ENCODE measurements at regions not wholly inside any gene's neighbourhood (a gene's known extent, or its start where the extent isn't known, plus 50 kb on each side); places are given as distances from the start of the nearest gene placed in this dataset.
"Not testable (repeated sequence)": the region's sequence is repeated elsewhere in the genome, so short reads cannot be mapped to it uniquely, and the experiment has no call there.

DNA sequence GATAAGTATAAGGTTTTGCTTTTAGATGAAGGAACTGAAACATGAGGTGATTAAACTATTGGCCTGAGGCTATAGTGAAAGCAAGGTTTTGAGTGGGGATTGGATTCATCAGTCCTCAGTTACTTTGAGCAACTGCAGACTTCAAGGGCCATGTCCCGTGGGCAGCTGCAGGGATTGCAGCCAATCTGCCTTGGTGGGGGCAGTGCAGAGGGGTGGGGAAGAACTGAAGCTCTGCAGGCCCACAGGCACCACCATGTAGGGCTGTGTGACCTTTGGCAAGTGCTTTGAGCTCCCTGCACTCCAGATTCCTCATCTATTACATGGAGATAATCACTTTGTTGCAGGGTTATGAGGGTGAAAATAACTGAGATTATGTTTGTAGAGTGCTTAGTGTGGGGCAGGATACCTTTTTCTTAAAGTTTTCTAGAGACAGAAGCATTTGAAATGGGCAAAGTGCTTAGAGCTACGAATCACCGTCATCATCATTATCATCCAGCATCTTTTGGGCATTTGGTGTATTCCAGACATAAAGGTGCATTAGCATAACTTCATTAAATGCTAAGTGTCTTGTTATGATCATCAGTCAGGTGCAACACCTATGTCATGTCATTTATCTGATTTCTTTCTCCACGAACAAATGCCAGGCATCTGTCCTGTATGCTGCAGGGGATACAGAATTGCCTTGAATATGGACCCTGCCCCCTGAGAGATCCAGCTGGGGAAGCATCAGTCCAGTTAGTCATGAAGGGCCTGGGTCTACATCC is 72.1 kb upstream of the TENM4 start:
- Histone ChIP-seq H3K27ac (ENCODE audit: low read length) (no peak overlapping the region), H3K9me3 (ENCODE audit: control insufficient read depth in 1 of 2, low read length in 2 of 2) (peaks cover 0 to 8% of the 10 kb centered on the region in 2 donors), H3K27me3 (ENCODE audit: low read depth, low read length) (no peaks in the 10 kb centered on the region), H3K4me3 (ENCODE audit: low read depth in 1 of 2, low read length in 2 of 2) (no peak overlapping the region), H3K4me1 (ENCODE audit: control insufficient read depth in 1 of 2, insufficient read depth in 2 of 2, low read length in 2 of 2) (no peaks in the 10 kb centered on the region), H3K36me3 (ENCODE audit: control insufficient read depth in 1 of 2, insufficient read depth in 2 of 2, low read length in 2 of 2) (no peaks in the 10 kb centered on the region)

DNA sequence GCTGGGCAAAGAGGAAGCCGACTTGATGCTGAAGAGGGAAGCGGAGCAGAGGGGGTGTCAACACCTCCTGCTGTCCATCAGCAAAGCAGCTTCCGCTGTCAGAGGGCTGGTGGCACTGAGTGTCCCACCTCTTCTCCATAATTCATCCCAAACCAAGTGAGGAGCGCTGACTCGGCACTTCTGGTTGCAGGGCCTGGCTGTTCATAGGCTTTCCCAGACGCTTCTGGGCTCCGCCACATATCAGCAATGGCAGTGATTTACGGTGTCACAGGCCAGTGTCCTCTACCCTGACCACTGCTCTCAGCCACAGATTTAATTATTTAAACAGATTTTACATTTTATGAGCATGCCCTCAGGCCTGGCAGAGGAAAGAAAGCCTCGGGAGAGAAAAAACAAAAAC is 70.1 kb upstream of the TENM4 start:
- no peak overlapping the region for H3K4me3 ChIP-seq (ENCODE audit: low read depth in 1 of 2, low read length in 2 of 2)
- no peaks in the 10 kb centered on the region for H3K4me1 ChIP-seq (ENCODE audit: control insufficient read depth in 1 of 2, insufficient read depth in 2 of 2, low read length in 2 of 2)
- H3K9me3 ChIP-seq (ENCODE audit: control insufficient read depth in 1 of 2, low read length in 2 of 2): peaks cover 0 to 8% of the 10 kb centered on the region in 2 donors
- no peaks in the 10 kb centered on the region for H3K36me3 ChIP-seq (ENCODE audit: control insufficient read depth in 1 of 2, insufficient read depth in 2 of 2, low read length in 2 of 2)
- no peaks in the 10 kb centered on the region for H3K27me3 ChIP-seq (ENCODE audit: low read depth, low read length)
- H3K27ac ChIP-seq (ENCODE audit: low read length): no peak overlapping the region

DNA sequence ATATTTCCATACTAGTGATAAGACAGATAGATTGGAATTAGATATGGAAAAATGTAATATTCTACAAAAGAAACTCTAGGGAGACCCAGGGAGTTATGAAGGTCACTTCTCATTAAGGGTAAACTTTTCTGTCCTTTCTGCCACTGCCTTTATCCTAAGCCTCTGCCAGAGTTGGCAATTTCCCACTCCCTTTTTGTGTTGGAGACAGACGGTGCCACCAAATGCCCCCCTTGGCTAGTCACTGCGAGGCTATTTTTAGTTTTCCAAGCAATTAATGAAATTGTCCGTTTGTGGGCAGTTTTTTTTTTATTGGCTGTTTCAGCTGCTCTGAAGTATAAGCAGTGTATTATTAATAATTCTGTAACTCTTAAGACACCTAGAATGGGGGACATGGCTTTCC is 67.6 kb upstream of the TENM4 start:
- H3K9me3 ChIP-seq (ENCODE audit: control insufficient read depth in 1 of 2, low read length in 2 of 2): no peaks in the 10 kb centered on the region

DNA sequence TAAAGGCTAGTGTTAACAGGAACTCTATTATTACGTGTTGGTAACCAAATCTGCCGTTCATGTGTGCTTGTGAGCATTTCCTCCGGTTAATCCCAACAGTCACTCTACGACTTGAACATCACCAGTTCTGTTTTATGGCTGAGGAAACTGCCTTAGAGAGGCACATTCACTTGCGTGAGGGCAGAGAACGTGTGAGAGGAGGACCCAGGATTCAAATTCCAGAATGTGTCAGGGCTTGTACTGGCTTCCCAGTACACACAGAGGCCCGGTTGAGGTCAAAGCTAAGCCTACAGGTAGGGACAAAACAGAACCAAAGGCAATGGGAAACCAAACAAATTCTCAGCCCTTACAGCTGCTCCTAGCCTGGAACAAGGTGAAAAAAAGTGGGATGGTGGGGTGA is 66.9 kb upstream of the TENM4 start:
- H3K4me3 ChIP-seq (ENCODE audit: low read depth in 1 of 2, low read length in 2 of 2): no peak overlapping the region
- H3K4me1 ChIP-seq (ENCODE audit: control insufficient read depth in 1 of 2, insufficient read depth in 2 of 2, low read length in 2 of 2): peaks cover 0 to 13% of the 10 kb centered on the region in 2 donors
- no peaks in the 10 kb centered on the region for H3K9me3 ChIP-seq (ENCODE audit: control insufficient read depth in 1 of 2, low read length in 2 of 2)
- H3K36me3 ChIP-seq (ENCODE audit: control insufficient read depth in 1 of 2, insufficient read depth in 2 of 2, low read length in 2 of 2): no peaks in the 10 kb centered on the region
- no peak overlapping the region for H3K27ac ChIP-seq (ENCODE audit: low read length)
- no peaks in the 10 kb centered on the region for H3K27me3 ChIP-seq (ENCODE audit: low read depth, low read length)

More for the DNA sequence above, 67.6 kb upstream of the TENM4 start:
- peaks cover 0 to 5% of the 10 kb centered on the region in 2 donors for H3K4me1 ChIP-seq (ENCODE audit: control insufficient read depth in 1 of 2, insufficient read depth in 2 of 2, low read length in 2 of 2)
- H3K27ac ChIP-seq (ENCODE audit: low read length): no peak overlapping the region
- no peaks in the 10 kb centered on the region for H3K36me3 ChIP-seq (ENCODE audit: control insufficient read depth in 1 of 2, insufficient read depth in 2 of 2, low read length in 2 of 2)
- H3K4me3 ChIP-seq (ENCODE audit: low read depth in 1 of 2, low read length in 2 of 2): no peak overlapping the region
- H3K27me3 ChIP-seq (ENCODE audit: low read depth, low read length): no peaks in the 10 kb centered on the region

DNA sequence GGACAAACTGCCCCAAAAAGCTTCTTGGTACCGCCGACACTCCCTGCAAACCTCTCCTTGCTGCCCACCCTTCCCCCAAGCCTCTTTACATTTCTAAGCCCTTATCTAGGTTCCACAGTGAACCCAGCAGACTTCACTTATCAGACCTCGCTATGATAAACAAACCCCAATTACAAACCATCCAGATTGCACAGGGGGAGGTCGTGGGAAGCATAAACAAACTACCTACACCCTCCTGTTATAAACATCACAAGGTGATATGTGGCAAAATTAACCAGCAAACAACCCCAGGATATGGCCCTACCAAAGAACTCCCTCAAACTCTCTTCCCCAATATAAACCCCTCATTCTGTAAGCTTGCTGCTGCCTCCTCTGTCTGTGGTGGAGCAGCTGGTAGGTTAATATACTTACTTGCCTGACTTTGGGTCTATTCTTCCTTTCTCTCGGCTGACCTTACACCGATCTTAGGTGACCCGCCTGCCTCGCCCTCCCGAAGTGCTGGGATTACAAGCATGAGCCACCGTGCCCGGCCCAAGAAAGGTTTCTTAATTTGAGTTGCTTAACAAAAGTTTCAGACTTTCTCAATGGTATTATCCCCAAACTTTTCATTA is 66.0 kb upstream of the TENM4 start:
- no peaks in the 10 kb centered on the region for H3K9me3 ChIP-seq (ENCODE audit: control insufficient read depth in 1 of 2, low read length in 2 of 2)
- peaks cover 0 to 14% of the 10 kb centered on the region in 2 donors for H3K4me1 ChIP-seq (ENCODE audit: control insufficient read depth in 1 of 2, insufficient read depth in 2 of 2, low read length in 2 of 2)
- no peaks in the 10 kb centered on the region for H3K36me3 ChIP-seq (ENCODE audit: control insufficient read depth in 1 of 2, insufficient read depth in 2 of 2, low read length in 2 of 2)
- H3K27ac ChIP-seq (ENCODE audit: low read length): no peak overlapping the region
- no peaks in the 10 kb centered on the region for H3K27me3 ChIP-seq (ENCODE audit: low read depth, low read length)
- H3K4me3 ChIP-seq (ENCODE audit: low read depth in 1 of 2, low read length in 2 of 2): no peak overlapping the region

DNA sequence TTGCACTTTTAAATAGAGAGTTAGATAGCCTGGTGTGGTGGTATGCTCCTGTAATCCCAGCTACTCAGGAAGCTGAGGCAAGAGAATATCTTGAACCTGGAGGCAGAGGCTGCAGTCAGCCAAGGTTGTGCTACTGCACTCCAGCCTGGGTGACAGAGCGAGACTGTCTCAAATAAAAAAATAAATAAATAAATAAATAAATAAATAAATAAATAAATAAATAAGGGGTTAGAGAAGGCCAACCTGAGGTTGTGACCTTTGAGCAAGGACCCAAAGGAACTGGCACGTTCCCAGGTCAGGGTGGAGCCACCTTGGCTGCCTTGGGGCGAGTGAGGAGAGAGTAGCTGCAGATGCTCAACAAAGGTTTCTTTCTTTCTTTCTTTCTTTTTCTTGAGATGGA is 65.3 kb upstream of the TENM4 start:
- Histone ChIP-seq H3K4me3 (ENCODE audit: low read depth in 1 of 2, low read length in 2 of 2) (no peak overlapping the region), H3K36me3 (ENCODE audit: control insufficient read depth in 1 of 2, insufficient read depth in 2 of 2, low read length in 2 of 2) (no peaks in the 10 kb centered on the region), H3K27ac (ENCODE audit: low read length) (no peak overlapping the region), H3K9me3 (ENCODE audit: control insufficient read depth in 1 of 2, low read length in 2 of 2) (no peaks in the 10 kb centered on the region), H3K27me3 (ENCODE audit: low read depth, low read length) (no peaks in the 10 kb centered on the region), H3K4me1 (ENCODE audit: control insufficient read depth in 1 of 2, insufficient read depth in 2 of 2, low read length in 2 of 2) (peaks cover 0 to 14% of the 10 kb centered on the region in 2 donors)

DNA sequence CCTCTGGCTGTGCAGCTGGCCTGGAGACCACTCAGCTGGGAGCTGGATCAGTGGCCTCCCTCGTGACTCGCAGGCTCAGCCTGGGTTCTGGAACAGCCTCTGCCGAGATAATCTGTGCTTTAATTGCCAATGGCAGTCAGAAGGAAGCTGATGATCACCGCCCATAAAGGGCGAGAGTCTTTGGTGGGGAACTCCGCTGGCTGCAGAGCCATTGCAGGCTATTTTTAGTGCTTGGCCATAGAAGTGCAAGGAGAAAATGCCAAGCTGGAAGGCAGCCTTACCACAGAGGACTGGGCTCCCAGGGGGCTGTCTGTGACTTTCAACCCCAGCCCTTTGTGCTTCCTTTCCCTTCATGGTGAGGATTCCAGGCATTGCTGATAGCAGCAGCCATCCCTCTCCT is 62.2 kb upstream of the TENM4 start:
- Histone ChIP-seq H3K36me3 (ENCODE audit: control insufficient read depth in 1 of 2, insufficient read depth in 2 of 2, low read length in 2 of 2) (no peaks in the 10 kb centered on the region), H3K27me3 (ENCODE audit: low read depth, low read length) (no peaks in the 10 kb centered on the region), H3K4me1 (ENCODE audit: control insufficient read depth in 1 of 2, insufficient read depth in 2 of 2, low read length in 2 of 2) (peaks cover 0 to 14% of the 10 kb centered on the region in 2 donors), H3K27ac (ENCODE audit: low read length) (no peak overlapping the region), H3K9me3 (ENCODE audit: control insufficient read depth in 1 of 2, low read length in 2 of 2) (no peaks in the 10 kb centered on the region), H3K4me3 (ENCODE audit: low read depth in 1 of 2, low read length in 2 of 2) (no peak overlapping the region)

DNA sequence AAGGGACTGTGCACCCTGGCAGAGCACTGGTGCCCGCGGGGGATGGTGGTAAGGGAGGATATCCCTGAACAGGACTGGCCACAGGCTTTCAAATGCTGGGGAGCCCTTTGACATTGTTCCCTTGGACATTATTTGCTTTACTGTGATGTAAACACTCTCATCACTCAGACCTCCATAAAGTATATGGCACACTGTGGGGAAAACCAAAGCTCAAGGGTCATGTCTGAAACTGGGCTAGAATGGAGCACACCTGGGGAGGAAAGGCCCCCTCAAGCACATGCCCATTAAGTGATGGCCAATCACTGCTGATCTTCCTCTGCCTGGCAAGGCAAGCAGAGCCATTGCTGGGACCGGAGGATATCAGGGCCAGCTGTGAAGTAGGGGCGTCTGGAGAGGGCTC is 60.9 kb upstream of the TENM4 start:
- H3K27me3 ChIP-seq (ENCODE audit: low read depth, low read length): no peaks in the 10 kb centered on the region
- no peak overlapping the region for H3K27ac ChIP-seq (ENCODE audit: low read length)
- H3K4me3 ChIP-seq (ENCODE audit: low read depth in 1 of 2, low read length in 2 of 2): no peak overlapping the region

DNA sequence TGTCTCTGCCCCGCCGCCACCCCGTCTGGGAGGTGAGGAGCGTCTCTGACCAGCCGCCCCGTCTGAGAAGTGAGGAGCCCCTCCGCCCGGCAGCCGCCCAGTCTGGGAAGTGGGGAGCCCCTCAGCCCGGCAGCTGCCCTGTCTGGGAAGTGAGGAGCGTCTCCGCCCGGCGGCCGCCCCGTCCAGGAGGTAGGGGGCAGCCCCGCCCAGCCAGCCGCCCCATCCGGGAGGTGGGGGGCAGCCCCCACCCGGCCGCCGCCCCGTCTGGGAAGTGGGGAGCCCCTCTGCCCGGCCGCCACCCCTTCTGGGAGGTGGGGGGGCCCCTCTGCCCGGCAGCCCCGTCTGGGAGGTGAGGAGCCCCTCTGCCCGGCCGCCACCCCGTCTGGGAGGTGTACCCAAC is 59.1 kb upstream of the TENM4 start:
- H3K4me3 ChIP-seq (ENCODE audit: low read depth in 1 of 2, low read length in 2 of 2); H3K27me3 ChIP-seq (ENCODE audit: low read depth, low read length); H3K27ac ChIP-seq (ENCODE audit: low read length); H3K9me3 ChIP-seq (ENCODE audit: control insufficient read depth in 1 of 2, low read length in 2 of 2); H3K36me3 ChIP-seq (ENCODE audit: control insufficient read depth in 1 of 2, insufficient read depth in 2 of 2, low read length in 2 of 2): not testable (repeated sequence)
- peaks cover 0 to 14% of the 10 kb centered on the region in 2 donors for H3K4me1 ChIP-seq (ENCODE audit: control insufficient read depth in 1 of 2, insufficient read depth in 2 of 2, low read length in 2 of 2)

More for the DNA sequence above, 60.9 kb upstream of the TENM4 start:
- Histone ChIP-seq H3K4me1 (ENCODE audit: control insufficient read depth in 1 of 2, insufficient read depth in 2 of 2, low read length in 2 of 2) (peaks cover 0 to 14% of the 10 kb centered on the region in 2 donors), H3K9me3 (ENCODE audit: control insufficient read depth in 1 of 2, low read length in 2 of 2) (no peaks in the 10 kb centered on the region), H3K36me3 (ENCODE audit: control insufficient read depth in 1 of 2, insufficient read depth in 2 of 2, low read length in 2 of 2) (no peaks in the 10 kb centered on the region)

DNA sequence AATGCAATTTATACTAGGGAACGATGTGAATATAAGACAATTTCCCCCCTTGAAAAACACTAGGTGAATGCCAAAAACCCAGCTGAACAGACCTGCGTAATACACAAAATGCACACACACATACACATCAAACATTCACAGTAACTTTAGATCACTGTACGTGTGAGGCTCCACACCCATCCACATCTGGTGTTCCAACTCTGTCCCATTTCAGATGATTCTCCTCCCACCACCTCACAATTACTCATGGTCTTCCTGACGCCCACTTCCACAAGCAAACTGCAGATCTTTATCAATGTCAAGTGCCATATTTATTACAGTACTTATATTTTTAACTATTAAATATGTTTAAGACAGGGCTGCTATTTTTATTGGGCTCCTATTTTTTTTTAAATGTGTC is 57.8 kb upstream of the TENM4 start:
- peaks cover 0 to 11% of the 10 kb centered on the region in 2 donors for H3K4me1 ChIP-seq (ENCODE audit: control insufficient read depth in 1 of 2, insufficient read depth in 2 of 2, low read length in 2 of 2)
- H3K27ac ChIP-seq (ENCODE audit: low read length): no peak overlapping the region
- no peaks in the 10 kb centered on the region for H3K36me3 ChIP-seq (ENCODE audit: control insufficient read depth in 1 of 2, insufficient read depth in 2 of 2, low read length in 2 of 2)
- H3K27me3 ChIP-seq (ENCODE audit: low read depth, low read length): no peaks in the 10 kb centered on the region
- no peaks in the 10 kb centered on the region for H3K9me3 ChIP-seq (ENCODE audit: control insufficient read depth in 1 of 2, low read length in 2 of 2)
- H3K4me3 ChIP-seq (ENCODE audit: low read depth in 1 of 2, low read length in 2 of 2): no peak overlapping the region

DNA sequence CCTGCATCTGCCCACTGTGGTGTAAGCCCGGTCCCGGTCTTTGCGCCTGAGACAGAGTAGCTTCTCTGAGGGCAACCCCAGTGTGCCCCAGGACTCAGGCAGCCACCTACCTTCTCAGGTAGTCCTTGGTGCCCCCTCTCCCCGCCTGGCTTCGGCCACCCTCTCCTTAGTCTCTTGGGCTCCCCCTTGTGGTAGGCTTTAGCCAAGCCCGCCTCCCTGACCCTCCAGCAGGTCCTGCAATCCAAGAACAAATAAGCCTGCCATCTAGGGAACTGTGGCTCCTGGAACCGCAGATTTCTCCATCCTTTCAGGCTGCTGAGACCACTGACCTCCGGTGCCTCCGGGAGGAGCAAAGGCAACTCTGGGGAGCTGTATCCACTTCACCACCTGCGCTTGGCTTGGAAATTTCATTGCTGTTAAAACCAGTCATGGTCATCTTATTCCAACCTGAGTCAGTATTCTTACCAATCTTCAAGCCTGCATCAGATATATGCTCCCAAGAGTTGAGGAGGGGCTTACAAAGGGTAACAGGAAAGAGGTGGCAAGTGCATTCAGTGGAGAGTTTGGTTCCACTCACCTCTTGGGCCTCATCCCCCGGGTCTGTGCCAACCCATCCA is 52.8 kb upstream of the TENM4 start:
- H3K9me3 ChIP-seq (ENCODE audit: control insufficient read depth in 1 of 2, low read length in 2 of 2): no peaks in the 10 kb centered on the region
- H3K4me1 ChIP-seq (ENCODE audit: control insufficient read depth in 1 of 2, insufficient read depth in 2 of 2, low read length in 2 of 2): no peaks in the 10 kb centered on the region
- no peaks in the 10 kb centered on the region for H3K36me3 ChIP-seq (ENCODE audit: control insufficient read depth in 1 of 2, insufficient read depth in 2 of 2, low read length in 2 of 2)
- H3K4me3 ChIP-seq (ENCODE audit: low read depth in 1 of 2, low read length in 2 of 2): no peak overlapping the region
- no peaks in the 10 kb centered on the region for H3K27me3 ChIP-seq (ENCODE audit: low read depth, low read length)
- H3K27ac ChIP-seq (ENCODE audit: low read length): no peak overlapping the region

Data from muscle layer of duodenum (tissue), 2 donors.